Trophoblast cell (in vitro differentiated cells and primary cell): ENCODE measurements at regions not wholly inside any gene's neighbourhood (a gene's known extent, or its start where the extent isn't known, plus 50 kb on each side); places are given as distances from the start of the nearest gene placed in this dataset.
"Not testable (repeated sequence)": the region's sequence is repeated elsewhere in the genome, so short reads cannot be mapped to it uniquely, and the experiment has no call there.

Experiments
- DNase-seq, 2 donors: peaks; one replicate each; pipeline ENCODE4 v3.0.0-alpha.2; 2016
- H2AFZ ChIP-seq: 2 replicates; pipeline ENCODE4 v1.6.1; 2013; ENCODE audit warnings: low read length, moderate library complexity, mild to moderate bottlenecking; ENCODE audit not compliant: insufficient read depth, poor library complexity
- H2AK5ac ChIP-seq: 2 replicates; pipeline ENCODE4 v1.6.1; 2013; ENCODE audit warnings: mild to moderate bottlenecking, low read length
- H2BK120ac ChIP-seq: 2 replicates; pipeline ENCODE4 v1.6.1; 2013; ENCODE audit warnings: low read length, mild to moderate bottlenecking, moderate library complexity; ENCODE audit not compliant: insufficient read depth, poor library complexity
- H2BK12ac ChIP-seq: 2 replicates; pipeline ENCODE4 v1.6.1; 2013; ENCODE audit warnings: mild to moderate bottlenecking, low read length, moderate library complexity
- H2BK5ac ChIP-seq: 2 replicates; pipeline ENCODE4 v1.6.1; 2013; ENCODE audit warnings: low read length, low read depth, moderate library complexity, mild to moderate bottlenecking; ENCODE audit not compliant: poor library complexity
- H3K14ac ChIP-seq: 2 replicates; pipeline ENCODE4 v1.6.1; 2013; ENCODE audit warnings: mild to moderate bottlenecking, low read length
- H3K18ac ChIP-seq: 2 replicates; pipeline ENCODE4 v1.6.1; 2013; ENCODE audit warnings: mild to moderate bottlenecking, low read length
- H3K23ac ChIP-seq: 2 replicates; pipeline ENCODE4 v1.6.1; 2013; ENCODE audit warnings: low read length
- H3K27ac ChIP-seq: 2 replicates; pipeline ENCODE4 v1.5.1; 2013; ENCODE audit warnings: low read depth, mild to moderate bottlenecking, inconsistent platforms, low read length, moderate library complexity
- H3K27me3 ChIP-seq: 2 replicates; pipeline ENCODE4 v1.6.1; 2013; ENCODE audit warnings: inconsistent platforms, mild to moderate bottlenecking, low read length, moderate library complexity; ENCODE audit not compliant: insufficient read depth
- H3K36me3 ChIP-seq, 2 experiments: 1 replicate in 1 of 2; 2 replicates in 1 of 2; pipeline ENCODE4 v1.6.1; 2013; ENCODE audit warnings: low read length in 2 of 2, mild to moderate bottlenecking in 2 of 2, moderate library complexity in 1 of 2; ENCODE audit not compliant: insufficient read depth in 2 of 2, control insufficient read depth in 1 of 2
- H3K4ac ChIP-seq: 2 replicates; pipeline ENCODE4 v1.6.1; 2013; ENCODE audit warnings: low read depth, mild to moderate bottlenecking, low read length, moderate library complexity
- H3K4me1 ChIP-seq, 2 experiments: 1 replicate in 1 of 2; 2 replicates in 1 of 2; pipeline ENCODE4 v1.6.1; 2013; ENCODE audit warnings: low read length in 2 of 2, mild to moderate bottlenecking in 2 of 2, moderate library complexity in 1 of 2; ENCODE audit not compliant: insufficient read depth in 2 of 2, control insufficient read depth in 1 of 2
- H3K4me2 ChIP-seq: 2 replicates; pipeline ENCODE4 v1.6.1; 2013; ENCODE audit warnings: inconsistent platforms, mild to moderate bottlenecking, low read length, moderate library complexity
- H3K4me3 ChIP-seq: 2 replicates; pipeline ENCODE4 v1.5.1; 2013; ENCODE audit warnings: mild to moderate bottlenecking, low read depth, low read length, inconsistent platforms
- H3K79me1 ChIP-seq: one replicate; pipeline ENCODE4 v1.6.1; 2013; ENCODE audit warnings: low read length
- H3K79me2 ChIP-seq: 2 replicates; pipeline ENCODE4 v1.6.1; 2013; ENCODE audit warnings: low read length, mild to moderate bottlenecking; ENCODE audit not compliant: control insufficient read depth, insufficient read depth, poor library complexity
- H3K9ac ChIP-seq: 2 replicates; pipeline ENCODE4 v1.6.1; 2013; ENCODE audit warnings: mild to moderate bottlenecking, low read length
- H3K9me3 ChIP-seq: 2 replicates; pipeline ENCODE4 v1.6.1; 2013; ENCODE audit warnings: low read depth, mild to moderate bottlenecking, control low read depth, inconsistent platforms, low read length; ENCODE audit not compliant: insufficient read depth
- H4K12ac ChIP-seq: 2 replicates; pipeline ENCODE4 v1.6.1; 2013; ENCODE audit warnings: low read depth, mild to moderate bottlenecking, low read length, moderate library complexity
- H4K8ac ChIP-seq: 2 replicates; pipeline ENCODE4 v1.6.1; 2013; ENCODE audit warnings: low read depth, mild to moderate bottlenecking, low read length, moderate library complexity
- H4K91ac ChIP-seq: one replicate; pipeline ENCODE4 v1.6.1; 2013; ENCODE audit warnings: low read depth, mild to moderate bottlenecking, low read length, moderate library complexity
- WGBS: extraction: QIAGEN DNeasy Blood & Tissue Kit; methylation state at CpG from one replicate; pipeline ENCODE4 v1.1.7; 2013; ENCODE audit warnings: missing lambda C conversion rate; ENCODE audit not compliant: insufficient read length, insufficient coverage; ENCODE audit errors: extremely low coverage; 5-methylcytosine and 5-hydroxymethylcytosine counted together

- Histone ChIP-seq H3K9ac (no peak overlapping the region), H3K23ac (no peak overlapping the region), H2AK5ac (no peak overlapping the region), H3K4me2 (no peak overlapping the region), H3K4me3 (no peak overlapping the region), H3K9me3 (no peaks in the 10 kb centered on the region), H3K79me2 (no peaks in the 10 kb centered on the region), H3K27ac (no peak overlapping the region), H3K4me1 (no peaks in the 10 kb centered on the region), H3K4ac (no peak overlapping the region), H4K91ac (no peak overlapping the region), H3K18ac (no peak overlapping the region), H4K8ac (no peak overlapping the region), H3K36me3 (no peaks in the 10 kb centered on the region), H3K27me3 (no peaks in the 10 kb centered on the region), H2BK12ac (no peak overlapping the region), H2AFZ (no peak overlapping the region), H3K14ac (no peak overlapping the region), H2BK5ac (no peak overlapping the region), H3K79me1 (no peaks in the 10 kb centered on the region), H2BK120ac (no peak overlapping the region), H4K12ac (no peak overlapping the region)
- no CpG with 5 or more reads among the region's 3 CpGs for WGBS
- no peak for DNase-seq
These were observed 511.0 kb downstream of the CSNK1G3 start for GRCh38 chr5:124022966-124023365.

GRCh38 chr5:124021776-124022175 is 509.8 kb downstream of the CSNK1G3 start:
- Histone ChIP-seq H3K18ac (no peak overlapping the region), H2BK12ac (no peak overlapping the region), H3K27me3 (no peaks in the 10 kb centered on the region), H3K14ac (no peak overlapping the region), H3K79me1 (no peaks in the 10 kb centered on the region), H3K9me3 (no peaks in the 10 kb centered on the region), H2AFZ (no peak overlapping the region), H2AK5ac (no peak overlapping the region), H3K79me2 (no peaks in the 10 kb centered on the region), H3K4me2 (no peak overlapping the region), H3K23ac (no peak overlapping the region), H3K4me1 (no peaks in the 10 kb centered on the region), H4K12ac (no peak overlapping the region), H3K36me3 (no peaks in the 10 kb centered on the region), H2BK120ac (no peak overlapping the region), H3K4me3 (no peak overlapping the region), H3K4ac (no peak overlapping the region), H3K27ac (no peak overlapping the region), H4K91ac (no peak overlapping the region), H2BK5ac (no peak overlapping the region), H4K8ac (no peak overlapping the region), H3K9ac (no peak overlapping the region)
- no CpG with 5 or more reads among the region's 1 CpG for WGBS
- no peak for DNase-seq

- no peak overlapping the region for H3K14ac ChIP-seq
- H3K79me1 ChIP-seq: no peaks in the 10 kb centered on the region
- no peak overlapping the region for H3K9ac ChIP-seq
- no peak overlapping the region for H3K4ac ChIP-seq
- no peak for DNase-seq
- H4K91ac ChIP-seq: no peak overlapping the region
- no peaks in the 10 kb centered on the region for H3K9me3 ChIP-seq
- no peak overlapping the region for H3K4me2 ChIP-seq
- no peak overlapping the region for H2BK120ac ChIP-seq
- no peak overlapping the region for H2BK5ac ChIP-seq
- H2AK5ac ChIP-seq: no peak overlapping the region
- H2BK12ac ChIP-seq: no peak overlapping the region
- H3K27ac ChIP-seq: no peak overlapping the region
- no peaks in the 10 kb centered on the region for H3K27me3 ChIP-seq
- no peak overlapping the region for H4K8ac ChIP-seq
- no peak overlapping the region for H4K12ac ChIP-seq
- H3K4me1 ChIP-seq: no peaks in the 10 kb centered on the region
- H3K36me3 ChIP-seq: no peaks in the 10 kb centered on the region
- no peaks in the 10 kb centered on the region for H3K79me2 ChIP-seq
- no CpG with 5 or more reads among the region's 1 CpG for WGBS
- H3K23ac ChIP-seq: no peak overlapping the region
- no peak overlapping the region for H2AFZ ChIP-seq
- no peak overlapping the region for H3K4me3 ChIP-seq
- H3K18ac ChIP-seq: no peak overlapping the region
These were observed 509.2 kb downstream of the CSNK1G3 start for GRCh38 chr5:124021066-124021641.

GRCh38 chr5:124017321-124017720 is 505.3 kb downstream of the CSNK1G3 start:
- H3K79me1 ChIP-seq, H3K27me3 ChIP-seq, H3K27ac ChIP-seq, H3K4me2 ChIP-seq, H3K79me2 ChIP-seq, H3K36me3 ChIP-seq, H3K9ac ChIP-seq, H2BK120ac ChIP-seq, H4K8ac ChIP-seq, H4K12ac ChIP-seq, H3K4me3 ChIP-seq, H3K14ac ChIP-seq, H3K9me3 ChIP-seq, H2BK5ac ChIP-seq, H4K91ac ChIP-seq, H3K4me1 ChIP-seq, H3K4ac ChIP-seq, H2AK5ac ChIP-seq, H2BK12ac ChIP-seq, H2AFZ ChIP-seq, DNase-seq, H3K18ac ChIP-seq, H3K23ac ChIP-seq: not testable (repeated sequence)
- no CpG with 5 or more reads among the region's 5 CpGs for WGBS
